Right lobe of liver (tissue), 6 donors: ENCODE measurements at regions not wholly inside any gene's neighbourhood (a gene's known extent, or its start where the extent isn't known, plus 50 kb on each side); places are given as distances from the start of the nearest gene placed in this dataset.

Source experiments
- ATAC-seq, 4 donors: fragments of 200-7000 bp; cut with Tn5 transposase; one replicate each; pipeline ENCODE4 v1.9.1; 2020; ENCODE audit warnings: mild to moderate bottlenecking in 4 of 4, moderate library complexity in 4 of 4
- DNase-seq, 3 donors: peaks; one replicate each; pipeline ENCODE4 v3.0.0-alpha.2; 2020
- H3K27ac ChIP-seq, 3 donors: fragments of 200-600 bp; one replicate each; pipeline ENCODE4 v1.8.0; 2022
- H3K27me3 ChIP-seq, 2 donors: fragments of 200-600 bp; one replicate each; pipeline ENCODE4 v1.8.0; 2022
- H3K36me3 ChIP-seq, 4 donors: fragments of 200-600 bp; sonication (generic) in 1 of 4; one replicate each; pipeline versions ENCODE4 v1.5.1 to v1.8.0; 2017 to 2022; ENCODE audit warnings: control low read depth in 1 of 4
- H3K4me1 ChIP-seq, 4 donors: fragments of 200-600 bp; sonication (generic) in 1 of 4; one replicate each; pipeline versions ENCODE4 v1.5.1 to v1.8.0; 2017 to 2022; ENCODE audit warnings: control low read depth in 1 of 4
- H3K4me3 ChIP-seq, 3 donors: fragments of 200-600 bp; one replicate each; pipeline ENCODE4 v1.8.0; 2022
- H3K9me3 ChIP-seq, 4 donors: fragments of 200-600 bp; sonication (generic) in 1 of 4; one replicate each; pipeline versions ENCODE4 v1.5.1 to v1.8.0; 2017 to 2022; ENCODE audit warnings: control low read depth in 1 of 4
- CTCF ChIP-seq, 4 donors: fragments of 200-600 bp in 3 of 4; fragments of 450-650 bp in 1 of 4; IDR thresholded peaks; one replicate each; pipeline versions ENCODE4 v1.5.1 to v1.8.0; 2016 to 2022; ENCODE audit warnings: antibody characterized with exemption in 4 of 4, mild to moderate bottlenecking in 2 of 4
- POLR2A ChIP-seq: fragments of 450-650 bp; IDR thresholded peaks from one replicate; pipeline ENCODE4 v1.6.1; 2017; ENCODE audit warnings: antibody characterized with exemption, mild to moderate bottlenecking
- WGBS: methylation state at CpG from one replicate; pipeline ENCODE4 v1.1.6; 2018; ENCODE audit warnings: low coverage, low lambda C conversion rate; ENCODE audit not compliant: insufficient coverage; ENCODE audit errors: missing lambda C conversion rate; 5-methylcytosine and 5-hydroxymethylcytosine counted together
- intact Hi-C, 2 donors: fragments of 100-400 bp; cut with DNase I; formaldehyde crosslinking; loops; one replicate each; pipeline versions ENCODE4 v1.11.2 to v1.14.1; 2022
- donor health status: DM: no; HTN: yes; CAD: no.
- donor health status: DM: no; HTN: no; CAD: no.
- donor health status: DM: no; HTN: no; CAD: no.
- donor health status: DM: no; HTN: yes; CAD: no.
- donor health status: DM: no; HTN: yes; CAD: no.

GRCh38 chr10:81708929-81709328, 166.1 kb upstream of the NRG3 start:
- Histone ChIP-seq H3K4me3 (no peak overlapping the region), H3K27me3 (no peaks in the 10 kb centered on the region), H3K9me3 (no peaks in the 10 kb centered on the region), H3K36me3 (no peaks in the 10 kb centered on the region), H3K27ac (no peak overlapping the region), H3K4me1 (no peaks in the 10 kb centered on the region)
- intact Hi-C loops = no loop called here
- TF ChIP-seq CTCF (IDR thresholded peaks at IDR 0.05) (no peak), POLR2A (no peak)
- DNase-seq (no peak), ATAC-seq (no peak)
- 39% methylated on average over 2 of the region's 2 CpGs for WGBS

- Histone ChIP-seq H3K27me3 (no peaks in the 10 kb centered on the region), H3K36me3 (no peaks in the 10 kb centered on the region), H3K9me3 (no peaks in the 10 kb centered on the region), H3K27ac (no peak overlapping the region), H3K4me1 (no peaks in the 10 kb centered on the region), H3K4me3 (no peak overlapping the region)
- no peak for TF ChIP-seq POLR2A
- no peak for TF ChIP-seq CTCF (IDR thresholded peaks at IDR 0.05)
- intact Hi-C loops = no loop called here
- 80% methylated on average over 1 of the region's 1 CpG for WGBS
- DNase-seq (no peak), ATAC-seq (no peak)
Observed at GRCh38 chr10:81722399-81722798, 152.6 kb upstream of the NRG3 start.

DNA sequence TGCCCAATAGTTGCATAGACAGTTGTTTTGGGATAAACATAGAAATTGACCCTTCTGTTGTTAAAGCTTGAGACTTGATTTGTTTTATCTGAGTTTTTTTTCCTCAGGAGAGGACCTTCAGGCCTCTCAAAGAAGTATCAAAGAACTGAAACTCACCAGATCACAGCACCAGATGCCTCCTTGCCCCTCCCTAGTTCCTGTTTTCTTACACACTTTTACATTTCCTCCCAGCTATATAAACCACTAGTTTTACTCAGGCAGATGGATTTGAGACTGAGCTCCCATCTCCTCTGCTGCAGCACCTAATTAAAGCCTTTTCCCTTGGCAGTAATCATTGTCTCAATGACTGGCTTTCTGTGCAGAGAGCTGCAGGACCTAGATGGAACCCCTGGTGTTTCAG, 150.6 kb upstream of the NRG3 start:
- no peak for DNase-seq
- intact Hi-C loops = no loop called here
- no peak for ATAC-seq
- no peaks in the 10 kb centered on the region for H3K9me3 ChIP-seq
- no peaks in the 10 kb centered on the region for H3K4me1 ChIP-seq
- H3K27ac ChIP-seq = no peak overlapping the region
- no peaks in the 10 kb centered on the region for H3K27me3 ChIP-seq
- TF ChIP-seq POLR2A (no peak), CTCF (IDR thresholded peaks at IDR 0.05) (no peak)
- no peaks in the 10 kb centered on the region for H3K36me3 ChIP-seq
- no peak overlapping the region for H3K4me3 ChIP-seq

GRCh38 chr10:81725851-81726250, 149.1 kb upstream of the NRG3 start:
- no peaks in the 10 kb centered on the region for H3K4me1 ChIP-seq
- TF ChIP-seq POLR2A (no peak), CTCF (IDR thresholded peaks at IDR 0.05) (no peak)
- H3K4me3 ChIP-seq = no peak overlapping the region
- intact Hi-C loops = no loop called here
- no peak overlapping the region for H3K27ac ChIP-seq
- no peaks in the 10 kb centered on the region for H3K36me3 ChIP-seq
- H3K27me3 ChIP-seq = no peaks in the 10 kb centered on the region
- WGBS = 57% methylated on average over 1 of the region's 1 CpG
- no peak for ATAC-seq
- H3K9me3 ChIP-seq = no peaks in the 10 kb centered on the region
- DNase-seq = no peak

- no peaks in the 10 kb centered on the region for H3K9me3 ChIP-seq
- no peak overlapping the region for H3K27ac ChIP-seq
- ATAC-seq = no peak
- no peak for DNase-seq
- H3K27me3 ChIP-seq = no peaks in the 10 kb centered on the region
- H3K4me3 ChIP-seq = no peak overlapping the region
- 38% methylated on average over 1 of the region's 1 CpG for WGBS
- no peaks in the 10 kb centered on the region for H3K36me3 ChIP-seq
- TF ChIP-seq CTCF (IDR thresholded peaks at IDR 0.05) = no peak
- no peak for TF ChIP-seq POLR2A
- no peaks in the 10 kb centered on the region for H3K4me1 ChIP-seq
- intact Hi-C loops = no loop called here
Observed at GRCh38 chr10:81728692-81729091, 146.3 kb upstream of the NRG3 start.
